B cell (primary cell): ENCODE measurements at regions not wholly inside any gene's neighbourhood (a gene's known extent, or its start where the extent isn't known, plus 50 kb on each side); places are given as distances from the start of the nearest gene placed in this dataset.

Source experiments
- ATAC-seq: fragments of 200-7000 bp; cut with Tn5 transposase; one replicate; pipeline ENCODE4 v1.10.0; 2021; ENCODE audit warnings: low read depth, mild to moderate bottlenecking, moderate number of reproducible peaks, moderate library complexity
- CTCF ChIA-PET: fragments of 350-600 bp; sonication (Branson Sonifier 250); formaldehyde crosslinking; loops from one replicate; lab custom pipeline; 2021; ENCODE audit warnings: antibody characterized with exemption, inconsistent platforms; lab: Charles Lee
- POLR2A ChIA-PET: fragments of 350-600 bp; sonication (Branson Sonifier 250); formaldehyde crosslinking; loops from one replicate; lab custom pipeline; 2021; ENCODE audit warnings: antibody characterized with exemption; lab: Charles Lee
- DNase-seq: peaks from one replicate; pipeline ENCODE4 v3.0.0; 2013
- H2AFZ ChIP-seq: 2 replicates; pipeline ENCODE4 v1.6.1; 2012; ENCODE audit warnings: mild to moderate bottlenecking, low read depth, low read length; ENCODE audit not compliant: insufficient read depth, poor library complexity, severe bottlenecking
- H3K27ac ChIP-seq, 2 donors: 1 replicate in 1 of 2; 2 replicates in 1 of 2; pipeline ENCODE4 v1.5.1; 2012 to 2013; ENCODE audit warnings: low read length in 2 of 2, mild to moderate bottlenecking in 2 of 2, moderate library complexity in 1 of 2
- H3K27me3 ChIP-seq, 4 experiments: fragments of 200-600 bp in 1 of 4; sonication (generic) in 1 of 4; replicated peaks in 1 of 4; 1 replicate in 2 of 4; 2 replicates in 2 of 4; pipeline versions ENCODE4 v1.6.1 to v1.7.0; 2013 to 2016; ENCODE audit warnings: low read length in 3 of 4, mild to moderate bottlenecking in 2 of 4, mixed read lengths in 1 of 4, moderate library complexity in 1 of 4; ENCODE audit not compliant: insufficient read depth in 4 of 4, control insufficient read depth in 3 of 4; ENCODE audit errors: control extremely low read depth in 1 of 4
- H3K36me3 ChIP-seq, 2 experiments: replicated peaks in 1 of 2; 1 replicate in 1 of 2; 2 replicates in 1 of 2; pipeline versions ENCODE4 v1.6.1 to v1.7.1; 2013; ENCODE audit warnings: low read length in 1 of 2; ENCODE audit not compliant: insufficient read depth in 2 of 2, control insufficient read depth in 1 of 2; ENCODE audit errors: control extremely low read depth in 1 of 2, extremely low read depth in 1 of 2
- H3K4me1 ChIP-seq, 2 donors: fragments of 200-600 bp in 1 of 2; sonication (generic) in 1 of 2; 1 replicate in 1 of 2; 2 replicates in 1 of 2; pipeline versions ENCODE4 v1.5.1 to v1.6.1; 2013 to 2017; ENCODE audit warnings: low read length in 2 of 2; ENCODE audit not compliant: control insufficient read depth in 2 of 2, insufficient read depth in 2 of 2
- H3K4me2 ChIP-seq: replicated peaks from 2 replicates; pipeline ENCODE3; 2012; ENCODE audit warnings: mild to moderate bottlenecking, low read depth, low read length; ENCODE audit not compliant: poor library complexity, severe bottlenecking
- H3K4me3 ChIP-seq, 5 experiments: fragments of 200-600 bp in 1 of 5; sonication (generic) in 1 of 5; 1 replicate in 3 of 5; 2 replicates in 2 of 5; pipeline versions ENCODE4 v1.5.1 to v1.7.0; 2011 to 2016; ENCODE audit warnings: low read length in 4 of 5, mild to moderate bottlenecking in 4 of 5, low read depth in 2 of 5, control low read depth in 1 of 5, moderate library complexity in 1 of 5; ENCODE audit not compliant: insufficient read depth in 1 of 5; ENCODE audit errors: control extremely low read depth in 1 of 5, extremely low read depth in 1 of 5
- H3K79me2 ChIP-seq: fragments of 200-600 bp; sonication (generic); one replicate; pipeline ENCODE4 v1.6.0; 2016; ENCODE audit warnings: low read length; ENCODE audit not compliant: control insufficient read depth, insufficient read depth
- H3K9ac ChIP-seq: fragments of 200-600 bp; sonication (generic); 2 replicates; pipeline ENCODE4 v1.6.1; 2017; ENCODE audit warnings: mild to moderate bottlenecking, low read length, moderate library complexity
- H3K9me3 ChIP-seq, 3 donors: one replicate each; pipeline versions ENCODE4 v1.6.1 to v1.7.1; 2013; ENCODE audit warnings: low read length in 2 of 3; ENCODE audit not compliant: control insufficient read depth in 2 of 3, insufficient read depth in 1 of 3; ENCODE audit errors: control extremely low read depth in 1 of 3
- H4K20me1 ChIP-seq: 2 replicates; pipeline ENCODE4 v1.6.0; 2012; ENCODE audit warnings: mild to moderate bottlenecking, low read length; ENCODE audit not compliant: insufficient read depth, control insufficient read depth, poor library complexity, severe bottlenecking
- H3K27ac Mint-ChIP-seq: one replicate; pipeline ENCODE4 v1.8.0; 2021; ENCODE audit warnings: mixed read lengths
- H3K27me3 Mint-ChIP-seq: one replicate; pipeline ENCODE4 v1.8.0; 2021; ENCODE audit warnings: mixed read lengths
- H3K4me1 Mint-ChIP-seq: one replicate; pipeline ENCODE4 v1.8.0; 2021; ENCODE audit warnings: mixed read lengths
- H3K4me3 Mint-ChIP-seq: one replicate; pipeline ENCODE4 v1.8.0; 2021; ENCODE audit warnings: mixed read lengths
- H3K9me3 Mint-ChIP-seq: one replicate; pipeline ENCODE4 v1.8.0; 2022; ENCODE audit warnings: mixed read lengths; ENCODE audit not compliant: insufficient read depth
- EZH2 ChIP-seq: IDR thresholded peaks from 2 replicates; pipeline ENCODE4 v1.6.1; 2012; ENCODE audit warnings: borderline replicate concordance, low read depth, mild to moderate bottlenecking, moderate library complexity, low read length; ENCODE audit not compliant: insufficient read depth, poor library complexity, severe bottlenecking
- WGBS: methylation state at CpG from one replicate; pipeline ENCODE4 v1.1.5; 2013; ENCODE audit warnings: missing lambda C conversion rate; ENCODE audit not compliant: insufficient coverage; 5-methylcytosine and 5-hydroxymethylcytosine counted together
- intact Hi-C: fragments of 100-400 bp; cut with micrococcal nuclease; formaldehyde crosslinking; loops from one replicate; pipeline ENCODE4 v1.10.0; 2022
- TF ChIP-seq, protein P1 (sequence below): fragments of 200-600 bp; IDR thresholded peaks from one replicate; pipeline ENCODE4 v1.8.0; 2022; ENCODE audit warnings: antibody characterized with exemption, mild to moderate bottlenecking

DNA sequence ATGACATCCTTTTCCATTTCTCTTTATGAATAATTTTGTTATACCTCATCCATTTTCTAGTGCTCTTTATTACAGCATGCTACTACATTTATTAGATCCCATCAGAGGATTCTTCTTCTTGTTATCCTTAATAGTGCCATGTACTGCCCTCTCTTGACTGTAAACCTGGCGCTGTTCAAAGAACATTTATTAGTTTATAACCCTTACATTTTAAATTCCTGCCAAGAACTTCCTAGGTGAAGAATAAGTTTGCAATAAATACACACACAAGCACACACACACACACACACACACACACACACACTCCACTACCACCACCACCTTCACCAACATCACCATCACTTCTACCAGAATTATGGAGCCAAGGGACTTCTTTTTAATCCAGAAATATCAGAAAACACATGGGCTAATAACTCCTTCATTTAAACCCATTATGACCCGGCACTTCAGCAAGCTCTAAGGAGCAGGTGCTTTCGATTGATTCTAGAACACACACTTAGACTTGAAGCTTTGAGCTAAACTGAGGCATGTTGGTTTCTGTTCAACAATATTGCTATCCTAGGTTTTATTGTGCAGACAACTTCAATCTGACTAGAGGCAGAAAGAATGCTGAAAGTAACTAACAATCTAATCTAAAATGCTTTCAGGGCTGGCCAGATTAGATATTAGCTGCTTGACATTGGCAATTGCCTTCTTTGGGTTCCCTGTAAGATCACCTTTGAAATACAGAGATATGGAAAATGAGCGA, 556.8 kb downstream of the LMO4 start:
- Mint-ChIP-seq H3K4me1 (no peaks in the 10 kb centered on the region), H3K4me3 (no peak overlapping the region), H3K27ac (no peak overlapping the region), H3K9me3 (no peaks in the 10 kb centered on the region), H3K27me3 (no peaks in the 10 kb centered on the region)
- ATAC-seq = no peak
- Histone ChIP-seq H3K4me2 (no peak overlapping the region), H3K4me1 (no peaks in the 10 kb centered on the region), H4K20me1 (no peaks in the 10 kb centered on the region), H3K9ac (no peak overlapping the region), H3K36me3 (no peaks in the 10 kb centered on the region), H3K27me3 (no peaks in the 10 kb centered on the region), H3K4me3 (no peak overlapping the region), H3K79me2 (no peaks in the 10 kb centered on the region), H2AFZ (no peak overlapping the region), H3K9me3 (no peaks in the 10 kb centered on the region), H3K27ac (no peak overlapping the region)
- POLR2A ChIA-PET = interaction anchor here (0.6 kb wide), 1 partner anchor 379 kb away, joined by 8 read pairs; no protein-coding TSS in a partner anchor
- intact Hi-C loops = no loop called here
- TF ChIP-seq, protein P1, sequence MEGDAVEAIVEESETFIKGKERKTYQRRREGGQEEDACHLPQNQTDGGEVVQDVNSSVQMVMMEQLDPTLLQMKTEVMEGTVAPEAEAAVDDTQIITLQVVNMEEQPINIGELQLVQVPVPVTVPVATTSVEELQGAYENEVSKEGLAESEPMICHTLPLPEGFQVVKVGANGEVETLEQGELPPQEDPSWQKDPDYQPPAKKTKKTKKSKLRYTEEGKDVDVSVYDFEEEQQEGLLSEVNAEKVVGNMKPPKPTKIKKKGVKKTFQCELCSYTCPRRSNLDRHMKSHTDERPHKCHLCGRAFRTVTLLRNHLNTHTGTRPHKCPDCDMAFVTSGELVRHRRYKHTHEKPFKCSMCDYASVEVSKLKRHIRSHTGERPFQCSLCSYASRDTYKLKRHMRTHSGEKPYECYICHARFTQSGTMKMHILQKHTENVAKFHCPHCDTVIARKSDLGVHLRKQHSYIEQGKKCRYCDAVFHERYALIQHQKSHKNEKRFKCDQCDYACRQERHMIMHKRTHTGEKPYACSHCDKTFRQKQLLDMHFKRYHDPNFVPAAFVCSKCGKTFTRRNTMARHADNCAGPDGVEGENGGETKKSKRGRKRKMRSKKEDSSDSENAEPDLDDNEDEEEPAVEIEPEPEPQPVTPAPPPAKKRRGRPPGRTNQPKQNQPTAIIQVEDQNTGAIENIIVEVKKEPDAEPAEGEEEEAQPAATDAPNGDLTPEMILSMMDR = no peak
- no CpG with 5 or more reads among the region's 4 CpGs for WGBS
- CTCF ChIA-PET = no interaction called here
- DNase-seq = no peak

DNA sequence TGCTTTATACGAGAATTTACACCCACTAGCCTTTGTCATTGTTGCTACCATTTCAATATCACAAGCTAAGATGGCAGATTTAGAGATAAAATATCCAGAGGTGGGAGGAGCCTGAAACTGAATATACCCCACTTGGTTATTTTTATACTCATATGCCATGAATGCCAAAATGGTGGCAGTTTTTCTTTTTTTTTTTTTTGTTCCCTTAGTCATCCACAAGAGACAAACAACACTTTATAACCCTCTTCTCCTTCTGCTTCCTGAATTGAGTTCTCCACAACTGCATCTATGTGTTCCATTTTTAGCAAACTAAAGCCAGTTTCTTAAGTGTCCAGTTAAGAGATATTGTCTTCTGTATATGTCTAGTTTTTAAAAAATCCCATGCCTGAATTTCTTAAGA, 558.4 kb downstream of the LMO4 start:
- Histone ChIP-seq H3K27ac (no peak overlapping the region), H3K4me1 (no peaks in the 10 kb centered on the region), H3K27me3 (no peaks in the 10 kb centered on the region), H4K20me1 (no peaks in the 10 kb centered on the region), H3K36me3 (no peaks in the 10 kb centered on the region), H3K9ac (no peak overlapping the region), H3K9me3 (no peaks in the 10 kb centered on the region), H3K4me3 (no peak overlapping the region), H2AFZ (no peak overlapping the region), H3K4me2 (no peak overlapping the region), H3K79me2 (no peaks in the 10 kb centered on the region)
- Mint-ChIP-seq H3K27ac (no peak overlapping the region), H3K9me3 (no peaks in the 10 kb centered on the region), H3K27me3 (no peaks in the 10 kb centered on the region), H3K4me1 (peaks cover 4% of the 10 kb centered on the region), H3K4me3 (no peak overlapping the region)
- TF ChIP-seq EZH2 = no peak
- TF ChIP-seq, protein P1 = no peak
- intact Hi-C loops = no loop called here
- DNase-seq = no peak
- CTCF ChIA-PET = no interaction called here
- POLR2A ChIA-PET = no interaction called here
- ATAC-seq = no peak
- no CpG with 5 or more reads among the region's 1 CpG for WGBS
